Mesenchymal stem cell (in vitro differentiated cells and primary cell): ENCODE measurements at regions not wholly inside any gene's neighbourhood (a gene's known extent, or its start where the extent isn't known, plus 50 kb on each side); places are given as distances from the start of the nearest gene placed in this dataset.
"Not testable (repeated sequence)": the region's sequence is repeated elsewhere in the genome, so short reads cannot be mapped to it uniquely, and the experiment has no call there.

Experiments
- DNase-seq: peaks from one replicate; pipeline ENCODE4 v3.0.0-alpha.2; 2013
- H2AFZ ChIP-seq: one replicate; pipeline ENCODE4 v1.6.1; 2013; ENCODE audit warnings: low read depth, mild to moderate bottlenecking, control low read depth, inconsistent platforms, low read length, moderate library complexity
- H2AK5ac ChIP-seq: 2 replicates; pipeline ENCODE4 v1.6.1; 2013; ENCODE audit warnings: low read length, moderate library complexity, mild to moderate bottlenecking, inconsistent platforms; ENCODE audit not compliant: severe bottlenecking
- H2BK120ac ChIP-seq: one replicate; pipeline ENCODE4 v1.6.1; 2013; ENCODE audit warnings: low read depth, mild to moderate bottlenecking, inconsistent platforms, low read length, moderate library complexity
- H2BK12ac ChIP-seq, 2 experiments: one replicate each; pipeline ENCODE4 v1.6.1; 2013; ENCODE audit warnings: inconsistent platforms in 2 of 2, low read length in 2 of 2, mild to moderate bottlenecking in 2 of 2, moderate library complexity in 2 of 2, control low read depth in 1 of 2
- H2BK15ac ChIP-seq: one replicate; pipeline ENCODE4 v1.6.1; 2013; ENCODE audit warnings: mild to moderate bottlenecking, low read depth, inconsistent platforms; ENCODE audit not compliant: poor library complexity, severe bottlenecking
- H2BK5ac ChIP-seq: 2 replicates; pipeline ENCODE4 v1.6.1; 2013; ENCODE audit warnings: low read depth, mild to moderate bottlenecking, low read length, control low read depth, inconsistent platforms; ENCODE audit not compliant: poor library complexity, severe bottlenecking
- H3K14ac ChIP-seq, 2 experiments: one replicate each; pipeline ENCODE4 v1.6.1; 2013; ENCODE audit warnings: inconsistent platforms in 2 of 2, low read length in 2 of 2, control low read depth in 1 of 2, mild to moderate bottlenecking in 1 of 2, moderate library complexity in 1 of 2
- H3K18ac ChIP-seq, 2 experiments: one replicate each; pipeline ENCODE4 v1.6.1; 2013; ENCODE audit warnings: inconsistent platforms in 2 of 2, low read length in 2 of 2, control low read depth in 1 of 2, low read depth in 1 of 2, mild to moderate bottlenecking in 1 of 2
- H3K23ac ChIP-seq, 2 experiments: one replicate each; pipeline ENCODE4 v1.6.1; 2013; ENCODE audit warnings: inconsistent platforms in 2 of 2, low read length in 2 of 2, mild to moderate bottlenecking in 2 of 2, moderate library complexity in 2 of 2, control low read depth in 1 of 2
- H3K27ac ChIP-seq: 2 replicates; pipeline ENCODE4 v1.5.1; 2013; ENCODE audit warnings: mild to moderate bottlenecking, moderate library complexity, low read length, control low read depth, inconsistent platforms; ENCODE audit not compliant: poor library complexity, severe bottlenecking
- H3K27me3 ChIP-seq, 2 experiments: 2 replicates each; pipeline versions ENCODE4 v1.6.1 to v1.7.0; 2013; ENCODE audit warnings: low read length in 2 of 2, mild to moderate bottlenecking in 2 of 2, moderate library complexity in 2 of 2, control low read depth in 1 of 2, inconsistent platforms in 1 of 2; ENCODE audit not compliant: control insufficient read depth in 1 of 2, insufficient read depth in 1 of 2
- H3K36me3 ChIP-seq, 2 experiments: 2 replicates each; pipeline versions ENCODE4 v1.6.1 to v1.7.0; 2013; ENCODE audit warnings: low read length in 2 of 2, control low read depth in 1 of 2, inconsistent platforms in 1 of 2, low read depth in 1 of 2, mild to moderate bottlenecking in 1 of 2; ENCODE audit not compliant: insufficient read depth in 2 of 2, control insufficient read depth in 1 of 2
- H3K4ac ChIP-seq, 2 experiments: one replicate each; pipeline ENCODE4 v1.6.1; 2013; ENCODE audit warnings: inconsistent platforms in 2 of 2, low read length in 2 of 2, mild to moderate bottlenecking in 2 of 2, moderate library complexity in 2 of 2, control low read depth in 1 of 2, low read depth in 1 of 2
- H3K4me1 ChIP-seq: 2 replicates; pipeline ENCODE4 v1.6.1; 2013; ENCODE audit warnings: low read depth, low read length, control low read depth; ENCODE audit not compliant: control insufficient read depth, insufficient read depth
- H3K4me2 ChIP-seq: 2 replicates; pipeline ENCODE4 v1.6.1; 2013; ENCODE audit warnings: low read length, mild to moderate bottlenecking, inconsistent platforms; ENCODE audit not compliant: poor library complexity, severe bottlenecking
- H3K4me3 ChIP-seq, 2 experiments: 2 replicates each; pipeline versions ENCODE4 v1.5.1 to v1.7.0; 2013; ENCODE audit warnings: low read length in 2 of 2, mild to moderate bottlenecking in 2 of 2, control low read depth in 1 of 2, low read depth in 1 of 2; ENCODE audit not compliant: insufficient read depth in 1 of 2
- H3K79me1 ChIP-seq: replicated peaks from 2 replicates; pipeline ENCODE4 v1.6.1; 2013; ENCODE audit warnings: mild to moderate bottlenecking, control low read depth, low read length, inconsistent platforms; ENCODE audit not compliant: poor library complexity, severe bottlenecking
- H3K9ac ChIP-seq: 2 replicates; pipeline ENCODE4 v1.7.0; 2013; ENCODE audit warnings: mild to moderate bottlenecking, low read length, moderate library complexity
- H3K9me3 ChIP-seq: 2 replicates; pipeline ENCODE4 v1.7.0; 2013; ENCODE audit warnings: mild to moderate bottlenecking, low read length; ENCODE audit not compliant: control insufficient read depth
- H4K8ac ChIP-seq: one replicate; pipeline ENCODE4 v1.6.1; 2013; ENCODE audit warnings: inconsistent platforms, mild to moderate bottlenecking, low read length, moderate library complexity
- H4K91ac ChIP-seq: one replicate; pipeline ENCODE4 v1.6.1; 2013; ENCODE audit warnings: mild to moderate bottlenecking, low read length, inconsistent platforms
- WGBS: methylation state at CpG from one replicate; pipeline ENCODE4 v1.1.7; 2013; ENCODE audit warnings: mixed read lengths; 5-methylcytosine and 5-hydroxymethylcytosine counted together

DNA sequence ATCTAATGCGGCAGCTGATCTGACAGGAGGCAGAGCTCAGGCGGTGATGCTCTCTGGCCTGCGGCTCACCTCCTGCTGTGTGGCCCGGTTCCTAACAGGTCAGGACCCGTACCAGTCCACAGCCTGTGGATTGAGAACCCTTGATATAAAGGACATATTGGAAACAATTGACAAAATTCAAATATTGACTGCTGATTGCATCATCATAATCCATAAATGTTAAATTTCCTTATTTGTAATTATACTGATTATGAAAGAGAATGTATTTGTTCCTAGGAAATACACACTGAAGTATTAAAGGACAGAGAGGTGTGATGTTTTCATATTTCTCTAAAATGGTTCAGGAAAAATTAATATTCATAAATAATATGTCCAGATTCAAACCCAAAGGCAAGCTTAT is 63.8 kb upstream of the SRD5A2 start:
- Histone ChIP-seq H2BK120ac (no peak overlapping the region), H3K14ac (no peak overlapping the region), H2BK12ac (no peak overlapping the region), H3K4ac (no peak overlapping the region), H2AFZ (no peak overlapping the region), H4K91ac (no peak overlapping the region), H3K23ac (no peak overlapping the region), H3K9me3 (peaks cover 5% of the 10 kb centered on the region), H4K8ac (no peak overlapping the region), H2BK5ac (no peak overlapping the region), H3K4me2 (no peak overlapping the region), H3K9ac (no peak overlapping the region), H3K79me1 (no peaks in the 10 kb centered on the region), H2BK15ac (no peak overlapping the region), H3K4me1 (no peaks in the 10 kb centered on the region), H3K27ac (no peak overlapping the region), H3K36me3 (no peaks in the 10 kb centered on the region), H2AK5ac (no peak overlapping the region), H3K27me3 (no peaks in the 10 kb centered on the region), H3K4me3 (no peak overlapping the region), H3K18ac (no peak overlapping the region)
- WGBS, result 100% methylated on average over 3 of the region's 5 CpGs
- DNase-seq, result no peak

- H3K4ac ChIP-seq, result no peak overlapping the region
- no peak overlapping the region for H3K18ac ChIP-seq
- no peak overlapping the region for H3K4me2 ChIP-seq
- no peak overlapping the region for H3K23ac ChIP-seq
- H3K14ac ChIP-seq, result no peak overlapping the region
- H4K8ac ChIP-seq, result no peak overlapping the region
- no peak overlapping the region for H2AK5ac ChIP-seq
- no peak overlapping the region for H2BK5ac ChIP-seq
- no peak overlapping the region for H4K91ac ChIP-seq
- no peak overlapping the region for H3K27ac ChIP-seq
- H3K9me3 ChIP-seq, result peaks cover 5% of the 10 kb centered on the region
- H2BK12ac ChIP-seq, result no peak overlapping the region
- DNase-seq, result no peak
- H3K36me3 ChIP-seq, result no peaks in the 10 kb centered on the region
- no peak overlapping the region for H3K4me3 ChIP-seq
- H3K4me1 ChIP-seq, result no peaks in the 10 kb centered on the region
- no peaks in the 10 kb centered on the region for H3K79me1 ChIP-seq
- no CpG with 5 or more reads among the region's 1 CpG for WGBS
- H2BK120ac ChIP-seq, result no peak overlapping the region
- H2BK15ac ChIP-seq, result no peak overlapping the region
- no peak overlapping the region for H2AFZ ChIP-seq
- no peak overlapping the region for H3K9ac ChIP-seq
- no peaks in the 10 kb centered on the region for H3K27me3 ChIP-seq
These were observed 62.0 kb upstream of the SRD5A2 start for GRCh38 chr2:31642707-31643106.

GRCh38 chr2:31632201-31632600 is 51.5 kb upstream of the SRD5A2 start:
- not testable (repeated sequence) for H3K27me3 ChIP-seq, H3K23ac ChIP-seq, H2BK15ac ChIP-seq, H3K18ac ChIP-seq, H2BK5ac ChIP-seq, DNase-seq, H3K79me1 ChIP-seq, H3K9me3 ChIP-seq, H3K14ac ChIP-seq, H3K36me3 ChIP-seq, H3K4me1 ChIP-seq, H2AK5ac ChIP-seq, H3K4me2 ChIP-seq, H3K27ac ChIP-seq, H4K91ac ChIP-seq, H3K4me3 ChIP-seq, H2AFZ ChIP-seq, H2BK120ac ChIP-seq, H3K4ac ChIP-seq, H2BK12ac ChIP-seq, H4K8ac ChIP-seq, H3K9ac ChIP-seq
- WGBS, result 21% methylated on average over 5 of the region's 5 CpGs
